Neutrophil (primary cell): ENCODE measurements at regions not wholly inside any gene's neighbourhood (a gene's known extent, or its start where the extent isn't known, plus 50 kb on each side); places are given as distances from the start of the nearest gene placed in this dataset.
"Not testable (repeated sequence)": the region's sequence is repeated elsewhere in the genome, so short reads cannot be mapped to it uniquely, and the experiment has no call there.

ENCODE experiments used
- H3K27ac ChIP-seq: fragments of 200-600 bp; sonication (generic); 2 replicates; pipeline ENCODE4 v1.5.1; 2016; ENCODE audit warnings: mild to moderate bottlenecking, moderate library complexity
- H3K27me3 ChIP-seq: fragments of 200-600 bp; sonication (generic); 2 replicates; pipeline ENCODE4 v1.6.0; 2016; ENCODE audit warnings: mild to moderate bottlenecking
- H3K36me3 ChIP-seq: fragments of 200-600 bp; sonication (generic); 2 replicates; pipeline ENCODE4 v1.5.1; 2017
- H3K4me1 ChIP-seq, 2 experiments: fragments of 200-600 bp in 1 of 2; sonication (generic) in 1 of 2; 1 replicate in 1 of 2; 2 replicates in 1 of 2; pipeline versions ENCODE4 v1.5.1 to v1.6.1; 2013 to 2016; ENCODE audit warnings: low read depth in 1 of 2, low read length in 1 of 2, mild to moderate bottlenecking in 1 of 2, moderate library complexity in 1 of 2; ENCODE audit not compliant: control insufficient read depth in 1 of 2, insufficient read depth in 1 of 2
- H3K4me3 ChIP-seq, 2 experiments: fragments of 200-600 bp in 1 of 2; sonication (generic) in 1 of 2; 1 replicate in 1 of 2; 2 replicates in 1 of 2; pipeline ENCODE4 v1.5.1; 2013 to 2016; ENCODE audit warnings: low read depth in 1 of 2, low read length in 1 of 2, mild to moderate bottlenecking in 1 of 2, moderate library complexity in 1 of 2
- H3K9me3 ChIP-seq: fragments of 200-600 bp; sonication (generic); 2 replicates; pipeline ENCODE4 v1.5.1; 2016
- CTCF ChIP-seq: fragments of 200-600 bp; sonication (generic); IDR thresholded peaks from 2 replicates; pipeline ENCODE4 v1.5.1; 2016; ENCODE audit warnings: antibody characterized with exemption

GRCh38 chr2:82939211-82939610 is 1519.9 kb downstream of the SUCLG1 start:
- no peaks in the 10 kb centered on the region for H3K9me3 ChIP-seq
- H3K27me3 ChIP-seq, result no peaks in the 10 kb centered on the region
- H3K4me3 ChIP-seq, result no peak overlapping the region
- H3K4me1 ChIP-seq, result no peaks in the 10 kb centered on the region
- no peak overlapping the region for H3K27ac ChIP-seq
- TF ChIP-seq CTCF, result no peak
- no peaks in the 10 kb centered on the region for H3K36me3 ChIP-seq

DNA sequence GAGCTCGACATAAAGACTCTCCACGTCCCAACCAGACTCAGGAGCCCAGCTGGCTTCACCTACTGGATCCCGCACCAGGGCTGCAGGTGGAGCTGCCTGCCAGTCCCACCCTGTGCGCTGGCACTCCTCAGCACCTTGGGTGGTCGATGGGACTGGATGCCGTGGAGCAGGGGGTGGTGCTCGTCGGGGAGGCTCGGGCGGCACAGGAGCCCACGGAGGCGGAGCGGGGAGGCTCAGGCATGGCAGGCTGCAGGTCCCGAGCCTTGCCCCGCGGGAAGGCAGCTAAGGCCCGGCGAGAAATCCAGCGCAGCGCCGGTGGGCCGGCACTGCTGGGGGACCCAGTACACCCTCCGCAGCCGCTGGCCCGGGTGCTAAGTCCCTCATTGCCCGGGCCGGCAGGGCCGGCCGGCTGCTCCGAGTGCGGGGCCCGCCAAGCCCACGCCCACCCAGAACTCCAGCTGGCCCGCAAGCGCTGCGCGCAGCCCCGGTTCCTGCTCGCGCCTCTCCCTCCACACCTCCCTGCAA is 1520.7 kb downstream of the SUCLG1 start:
- H3K9me3 ChIP-seq, H3K4me1 ChIP-seq, H3K4me3 ChIP-seq, H3K27me3 ChIP-seq, H3K27ac ChIP-seq, H3K36me3 ChIP-seq: not testable (repeated sequence)

- H3K9me3 ChIP-seq, result no peaks in the 10 kb centered on the region
- H3K36me3 ChIP-seq, result no peaks in the 10 kb centered on the region
- no peak overlapping the region for H3K27ac ChIP-seq
- no peak overlapping the region for H3K4me3 ChIP-seq
- no peaks in the 10 kb centered on the region for H3K27me3 ChIP-seq
- H3K4me1 ChIP-seq, result no peaks in the 10 kb centered on the region
- TF ChIP-seq CTCF, result no peak
These were observed 1545.5 kb downstream of the SUCLG1 start for GRCh38 chr2:82913566-82913965.

DNA sequence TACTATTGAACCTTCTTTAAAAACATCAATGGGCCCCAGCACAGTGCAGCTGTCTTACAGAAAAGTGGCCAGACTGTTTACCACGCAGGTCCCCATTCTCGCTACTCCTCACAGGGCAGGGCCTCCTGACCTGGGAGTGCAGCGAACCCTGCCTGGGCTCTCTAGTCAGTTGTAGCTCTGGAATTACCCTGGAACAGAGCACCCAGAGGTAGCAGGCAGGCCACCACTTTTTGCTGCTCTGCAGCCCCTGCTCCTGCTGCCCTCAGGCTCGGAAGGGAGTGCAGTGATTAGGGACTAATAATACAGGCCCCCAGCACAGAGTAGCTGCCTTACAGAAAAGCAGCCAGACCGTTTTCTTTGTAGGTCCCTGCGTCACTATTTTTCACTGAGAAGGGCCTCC is 1563.0 kb downstream of the SUCLG1 start:
- no peaks in the 10 kb centered on the region for H3K9me3 ChIP-seq
- no peaks in the 10 kb centered on the region for H3K36me3 ChIP-seq
- H3K4me1 ChIP-seq, result no peaks in the 10 kb centered on the region
- no peak overlapping the region for H3K4me3 ChIP-seq
- TF ChIP-seq CTCF, result no peak
- H3K27ac ChIP-seq, result no peak overlapping the region
- H3K27me3 ChIP-seq, result no peaks in the 10 kb centered on the region

DNA sequence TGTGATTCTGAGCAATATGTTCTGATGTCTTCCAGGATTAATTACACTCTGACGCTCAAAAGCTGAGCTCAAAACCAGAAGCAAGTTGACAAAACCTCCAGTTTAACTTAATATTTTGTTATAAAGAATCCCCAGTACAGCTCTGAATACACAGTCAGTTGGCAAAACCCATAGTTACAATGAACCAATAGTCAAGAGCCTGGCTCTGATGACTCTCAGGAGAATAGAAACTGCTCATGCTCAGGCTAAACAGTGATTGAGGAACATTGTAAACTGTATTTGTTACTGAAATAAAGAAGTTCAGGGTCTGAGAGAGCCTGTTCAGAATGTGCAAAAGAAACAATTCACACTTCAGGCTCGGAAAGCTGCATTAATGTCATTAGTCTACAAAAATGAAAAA is 1565.9 kb downstream of the SUCLG1 start:
- H3K4me3 ChIP-seq, result no peak overlapping the region
- no peaks in the 10 kb centered on the region for H3K36me3 ChIP-seq
- no peak overlapping the region for H3K27ac ChIP-seq
- no peaks in the 10 kb centered on the region for H3K27me3 ChIP-seq
- no peaks in the 10 kb centered on the region for H3K9me3 ChIP-seq
- H3K4me1 ChIP-seq, result no peaks in the 10 kb centered on the region
- TF ChIP-seq CTCF, result no peak

DNA sequence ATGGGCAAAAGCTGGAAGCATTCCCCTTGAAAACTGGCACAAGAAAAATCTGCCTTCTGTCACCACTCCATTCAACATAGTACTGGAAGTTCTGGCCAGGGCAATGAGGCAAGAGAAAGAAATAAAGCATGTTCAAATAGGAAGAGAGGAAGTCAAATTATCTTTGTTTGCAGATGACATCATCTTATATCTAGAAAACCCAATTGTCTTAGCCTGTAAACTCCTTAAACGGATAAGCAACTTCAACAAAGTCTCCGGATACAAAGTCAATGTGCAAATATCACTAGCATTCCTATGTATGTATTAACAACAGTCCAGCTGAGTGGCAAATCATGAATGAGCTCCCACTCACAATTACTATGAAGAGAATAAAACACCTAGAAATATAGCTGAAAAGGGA is 1579.3 kb downstream of the SUCLG1 start:
- no peak for TF ChIP-seq CTCF
- H3K4me1 ChIP-seq, result no peaks in the 10 kb centered on the region
- H3K9me3 ChIP-seq, result no peaks in the 10 kb centered on the region
- H3K4me3 ChIP-seq, result no peak overlapping the region
- H3K36me3 ChIP-seq, result no peaks in the 10 kb centered on the region
- no peak overlapping the region for H3K27ac ChIP-seq
- no peaks in the 10 kb centered on the region for H3K27me3 ChIP-seq
